Activated CD4-positive, alpha-beta memory T cell treated with anti-CD3 and anti-CD28 coated beads, Interleukin-2, amount 10 ng/mL, durations not matched to agents 7 days and 5 days (primary cell): ENCODE measurements at regions not wholly inside any gene's neighbourhood (a gene's known extent, or its start where the extent isn't known, plus 50 kb on each side); places are given as distances from the start of the nearest gene placed in this dataset.

Source experiments
- CTCF ChIA-PET: fragments of 350-600 bp; sonication (Branson Sonifier 250); formaldehyde crosslinking; loops from one replicate; lab custom pipeline; 2021; ENCODE audit warnings: antibody characterized with exemption, inconsistent platforms; lab: Charles Lee
- POLR2A ChIA-PET: fragments of 350-600 bp; sonication (Branson Sonifier 250); formaldehyde crosslinking; loops from one replicate; lab custom pipeline; 2021; ENCODE audit warnings: antibody characterized with exemption; lab: Charles Lee
- DNase-seq: peaks from one replicate; pipeline ENCODE4 v3.0.0-alpha.2; 2020
- H3K27ac Mint-ChIP-seq: one replicate; pipeline ENCODE4 v1.8.0; 2021; ENCODE audit warnings: mild to moderate bottlenecking, mixed read lengths
- H3K27me3 Mint-ChIP-seq: one replicate; pipeline ENCODE4 v1.8.0; 2021; ENCODE audit warnings: mixed read lengths
- H3K36me3 Mint-ChIP-seq: one replicate; pipeline ENCODE4 v1.8.0; 2021; ENCODE audit warnings: low read depth, mixed read lengths
- H3K4me1 Mint-ChIP-seq: one replicate; pipeline ENCODE4 v1.8.0; 2021; ENCODE audit warnings: mixed read lengths
- H3K4me3 Mint-ChIP-seq: one replicate; pipeline ENCODE4 v1.8.0; 2021; ENCODE audit warnings: mild to moderate bottlenecking, mixed read lengths
- H3K9me3 Mint-ChIP-seq: one replicate; pipeline ENCODE4 v1.8.0; 2021; ENCODE audit warnings: mixed read lengths

DNA sequence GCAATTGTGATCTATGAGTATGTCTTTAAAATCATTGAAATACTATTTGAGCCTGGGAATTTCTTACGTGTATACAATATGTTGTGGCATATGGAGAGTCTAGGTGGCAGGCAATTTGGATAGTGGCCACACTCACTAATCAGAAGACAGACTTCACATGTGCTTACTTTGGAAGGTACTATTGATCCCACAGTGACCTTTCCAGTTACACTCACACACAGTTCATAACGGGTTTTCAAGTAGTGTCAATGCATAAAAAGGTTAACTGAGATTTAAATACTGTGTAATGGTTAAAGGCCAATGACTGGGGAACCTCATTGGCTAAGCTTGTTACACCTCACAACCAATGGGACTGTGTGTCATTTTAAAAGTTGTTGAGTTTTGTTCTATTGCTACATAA, 783.2 kb downstream of the RPA4 start:
- CTCF ChIA-PET = no interaction called here

DNA sequence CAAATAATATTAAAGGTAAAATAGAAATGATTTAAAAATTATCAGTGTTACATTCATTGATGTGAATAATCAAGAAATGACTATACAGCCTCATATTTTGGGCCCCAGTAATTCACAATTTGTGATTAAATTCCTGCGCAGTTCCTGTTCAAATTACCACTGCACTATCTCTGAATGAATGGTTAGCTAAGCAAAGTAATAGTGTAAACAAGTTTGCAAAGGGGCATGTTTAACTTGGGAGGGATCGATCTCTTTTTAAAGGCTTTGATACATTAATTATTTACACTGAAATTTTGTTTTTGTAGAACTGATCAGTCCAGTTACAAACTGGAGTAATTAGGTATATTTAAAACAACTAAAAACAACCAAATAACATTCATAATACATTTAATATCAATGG, 784.4 kb downstream of the RPA4 start:
- H3K27ac Mint-ChIP-seq = no peak overlapping the region
- no peaks in the 10 kb centered on the region for H3K27me3 Mint-ChIP-seq
- H3K36me3 Mint-ChIP-seq = no peaks in the 10 kb centered on the region
- H3K4me1 Mint-ChIP-seq = no peaks in the 10 kb centered on the region
- CTCF ChIA-PET = no interaction called here
- H3K9me3 Mint-ChIP-seq = no peaks in the 10 kb centered on the region
- no peak for DNase-seq
- no peak overlapping the region for H3K4me3 Mint-ChIP-seq
- POLR2A ChIA-PET = no interaction called here

More for the DNA sequence above, 783.2 kb downstream of the RPA4 start:
- POLR2A ChIA-PET = no interaction called here
- no peak for DNase-seq
- no peak overlapping the region for H3K4me3 Mint-ChIP-seq
- no peaks in the 10 kb centered on the region for H3K9me3 Mint-ChIP-seq
- no peaks in the 10 kb centered on the region for H3K4me1 Mint-ChIP-seq
- H3K27me3 Mint-ChIP-seq = no peaks in the 10 kb centered on the region
- no peak overlapping the region for H3K27ac Mint-ChIP-seq
- no peaks in the 10 kb centered on the region for H3K36me3 Mint-ChIP-seq

DNA sequence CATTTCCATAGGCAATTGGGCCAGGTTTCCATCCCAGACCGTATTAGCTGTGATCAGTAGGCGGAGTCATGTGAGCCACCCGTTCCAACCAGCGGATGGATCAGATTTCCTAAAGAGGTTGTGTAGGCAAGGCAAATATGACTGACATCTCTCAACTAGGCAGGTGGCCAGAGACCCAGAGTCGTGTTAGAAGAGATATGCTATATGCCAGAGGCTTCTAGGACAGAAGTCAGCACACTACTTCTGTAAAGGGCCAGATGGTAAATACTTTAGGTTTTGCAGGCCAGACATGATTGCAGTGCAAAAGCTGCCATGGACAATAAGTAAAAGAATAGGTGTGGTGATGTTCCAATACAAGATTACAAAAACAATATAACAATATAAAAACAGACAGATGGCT, 788.4 kb downstream of the RPA4 start:
- Mint-ChIP-seq H3K27ac (no peak overlapping the region), H3K9me3 (no peaks in the 10 kb centered on the region), H3K36me3 (no peaks in the 10 kb centered on the region), H3K4me3 (no peak overlapping the region), H3K4me1 (no peaks in the 10 kb centered on the region), H3K27me3 (peaks cover 2% of the 10 kb centered on the region)
- ChIA-PET POLR2A (no interaction called here), CTCF (no interaction called here)
- no peak for DNase-seq

DNA sequence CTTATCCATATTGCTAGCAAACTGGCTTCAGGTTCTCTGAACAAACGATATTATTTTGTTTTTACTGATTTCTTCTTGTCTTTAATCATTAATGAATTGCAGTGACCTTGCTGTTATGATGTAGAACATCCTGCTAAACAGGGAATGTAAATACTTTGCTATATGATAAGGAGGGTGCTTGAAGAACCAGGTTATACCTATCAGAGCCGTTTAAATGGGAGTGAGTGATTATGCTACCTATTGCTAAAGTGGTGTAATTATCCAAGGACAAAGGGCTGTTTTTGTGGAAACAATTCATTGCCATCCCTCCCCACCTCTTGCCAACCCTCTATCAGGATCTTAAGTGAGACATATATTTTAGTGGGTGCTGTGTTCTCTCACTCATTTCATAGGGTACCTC, 788.9 kb downstream of the RPA4 start:
- Mint-ChIP-seq H3K36me3 (no peaks in the 10 kb centered on the region), H3K4me3 (no peak overlapping the region), H3K9me3 (no peaks in the 10 kb centered on the region), H3K27ac (no peak overlapping the region), H3K27me3 (peaks cover 2% of the 10 kb centered on the region), H3K4me1 (no peaks in the 10 kb centered on the region)
- POLR2A ChIA-PET = no interaction called here
- CTCF ChIA-PET = no interaction called here
- DNase-seq = no peak

DNA sequence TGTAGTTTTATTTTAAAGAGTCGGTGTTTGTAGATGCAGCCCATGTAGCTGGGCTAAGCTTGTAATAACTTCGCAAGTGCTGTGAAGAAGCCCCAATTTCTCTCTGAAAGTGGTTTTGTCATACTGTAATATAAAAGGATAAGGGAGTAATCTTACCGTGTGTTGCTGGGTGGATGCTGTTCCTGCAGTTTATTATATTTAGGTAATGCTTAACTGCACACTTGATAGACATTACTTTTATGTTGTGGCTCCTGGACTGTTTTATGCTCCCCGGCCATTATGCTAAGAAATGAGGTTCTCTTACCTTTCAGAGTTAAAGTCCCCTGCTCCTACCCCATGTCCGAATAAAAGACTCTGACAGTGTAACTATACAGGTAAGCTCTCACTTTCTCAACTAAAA, 789.4 kb downstream of the RPA4 start:
- no peaks in the 10 kb centered on the region for H3K4me1 Mint-ChIP-seq
- peaks cover 2% of the 10 kb centered on the region for H3K27me3 Mint-ChIP-seq
- H3K9me3 Mint-ChIP-seq = no peaks in the 10 kb centered on the region
- no peak overlapping the region for H3K27ac Mint-ChIP-seq
- no peaks in the 10 kb centered on the region for H3K36me3 Mint-ChIP-seq
- no peak for DNase-seq
- POLR2A ChIA-PET = no interaction called here
- no peak overlapping the region for H3K4me3 Mint-ChIP-seq
- CTCF ChIA-PET = no interaction called here

DNA sequence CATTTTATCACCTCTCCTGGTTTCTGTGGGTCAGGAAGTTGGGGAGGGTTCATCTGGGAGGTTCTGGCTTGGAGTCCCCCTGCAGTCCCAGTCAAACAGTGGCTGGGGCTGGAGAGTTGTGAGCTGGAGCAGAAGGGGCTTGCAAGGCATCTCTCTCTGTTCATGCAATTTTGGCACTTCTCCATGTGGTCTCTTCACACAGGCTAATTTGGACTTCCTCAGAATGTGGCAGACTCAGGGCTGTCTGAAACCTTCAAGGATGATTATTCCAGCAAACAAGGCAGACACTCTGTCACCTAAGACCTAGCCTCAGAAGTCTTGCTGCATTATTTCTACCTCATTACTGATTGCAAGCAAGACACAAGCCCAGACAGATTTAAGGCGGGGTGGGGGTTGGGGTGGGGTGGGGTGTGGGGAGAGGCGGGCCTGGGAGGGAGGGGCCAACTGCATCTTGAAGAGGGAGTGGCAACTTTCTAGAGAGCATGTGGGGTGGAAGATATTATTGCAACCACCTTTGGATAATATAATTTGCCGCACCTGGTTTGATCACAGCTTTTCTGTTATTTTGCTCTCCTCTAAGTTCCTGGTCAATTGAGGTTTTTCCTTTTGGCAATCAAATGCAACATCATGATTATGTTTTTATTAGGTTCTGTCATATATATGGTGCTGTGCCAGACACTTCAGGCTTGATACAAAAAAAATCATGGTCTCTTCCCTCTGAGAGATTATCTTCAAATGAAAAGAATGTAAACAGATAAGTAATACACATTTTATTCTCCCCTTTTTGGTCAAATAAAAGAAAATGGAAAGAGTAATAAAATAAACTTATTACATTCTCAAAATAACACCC, 799.5 kb downstream of the RPA4 start:
- H3K36me3 Mint-ChIP-seq = no peaks in the 10 kb centered on the region

DNA sequence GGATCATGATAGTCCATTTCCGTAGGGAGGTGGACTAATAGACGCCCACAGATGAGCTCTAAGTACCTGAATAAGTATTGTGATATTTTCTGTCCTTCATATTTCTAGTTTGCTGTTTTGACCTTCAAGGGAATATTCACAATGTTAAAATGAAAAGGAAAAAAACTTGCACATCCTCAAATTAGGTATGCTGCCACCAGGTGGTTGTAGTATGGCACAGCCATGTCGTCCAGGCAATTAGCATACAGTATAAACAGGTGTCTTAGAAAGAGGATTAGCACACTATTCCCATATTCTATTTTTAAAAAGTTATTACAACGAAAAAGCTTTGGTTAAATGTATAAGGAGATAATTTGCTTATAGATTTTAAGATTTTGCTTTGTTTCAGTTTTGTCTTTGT, 802.0 kb downstream of the RPA4 start:
- H3K4me3 Mint-ChIP-seq = no peak overlapping the region
- H3K36me3 Mint-ChIP-seq = no peaks in the 10 kb centered on the region
- H3K27me3 Mint-ChIP-seq = no peaks in the 10 kb centered on the region
- CTCF ChIA-PET = interaction anchor here (1.2 kb wide), 1 partner anchor 658 kb away, joined by 3 read pairs; no protein-coding TSS in a partner anchor
- no peak overlapping the region for H3K27ac Mint-ChIP-seq
- DNase-seq = peak; percentile 16
- POLR2A ChIA-PET = no interaction called here
- no peaks in the 10 kb centered on the region for H3K9me3 Mint-ChIP-seq
- H3K4me1 Mint-ChIP-seq = no peaks in the 10 kb centered on the region

More for the DNA sequence above, 799.5 kb downstream of the RPA4 start:
- ChIA-PET POLR2A (no interaction called here), CTCF (interaction anchor here (0.9 kb wide), 1 partner anchor 19 kb away, joined by 3 read pairs; no protein-coding TSS in a partner anchor)
- no peak overlapping the region for H3K4me3 Mint-ChIP-seq
- no peak for DNase-seq
- H3K27me3 Mint-ChIP-seq = peaks cover 2% of the 10 kb centered on the region
- no peak overlapping the region for H3K27ac Mint-ChIP-seq
- H3K9me3 Mint-ChIP-seq = no peaks in the 10 kb centered on the region
- no peaks in the 10 kb centered on the region for H3K4me1 Mint-ChIP-seq

DNA sequence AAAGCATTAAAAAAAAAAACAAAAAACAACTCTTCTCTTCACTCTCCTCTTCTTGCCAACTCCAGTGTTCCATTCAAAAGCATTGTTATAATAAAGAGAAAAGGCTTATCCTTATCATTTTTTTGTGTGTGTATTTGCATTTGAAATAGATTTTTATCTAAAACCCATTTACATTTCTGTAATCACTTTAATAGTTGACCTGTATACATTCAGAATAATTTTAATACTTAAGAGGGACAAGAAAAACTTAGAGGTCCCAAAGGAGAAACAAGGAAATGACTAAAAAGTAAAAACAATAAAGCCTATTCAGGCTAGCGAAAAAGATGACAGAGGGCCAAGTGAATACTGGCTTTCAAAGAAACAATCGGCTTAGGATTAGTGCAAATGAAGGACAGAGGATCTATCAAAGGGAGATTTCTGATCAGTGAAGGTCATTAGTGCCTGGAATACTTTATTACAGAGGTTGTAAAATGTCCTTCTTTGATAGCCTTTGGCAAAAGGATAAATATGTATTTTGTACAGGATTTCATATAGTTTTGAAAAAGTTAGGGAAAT, 808.3 kb downstream of the RPA4 start:
- no peaks in the 10 kb centered on the region for H3K4me1 Mint-ChIP-seq
- CTCF ChIA-PET = no interaction called here
- H3K27me3 Mint-ChIP-seq = no peaks in the 10 kb centered on the region
- H3K4me3 Mint-ChIP-seq = no peak overlapping the region
- no peaks in the 10 kb centered on the region for H3K36me3 Mint-ChIP-seq
- no peaks in the 10 kb centered on the region for H3K9me3 Mint-ChIP-seq
- POLR2A ChIA-PET = no interaction called here
- H3K27ac Mint-ChIP-seq = no peak overlapping the region
- no peak for DNase-seq

DNA sequence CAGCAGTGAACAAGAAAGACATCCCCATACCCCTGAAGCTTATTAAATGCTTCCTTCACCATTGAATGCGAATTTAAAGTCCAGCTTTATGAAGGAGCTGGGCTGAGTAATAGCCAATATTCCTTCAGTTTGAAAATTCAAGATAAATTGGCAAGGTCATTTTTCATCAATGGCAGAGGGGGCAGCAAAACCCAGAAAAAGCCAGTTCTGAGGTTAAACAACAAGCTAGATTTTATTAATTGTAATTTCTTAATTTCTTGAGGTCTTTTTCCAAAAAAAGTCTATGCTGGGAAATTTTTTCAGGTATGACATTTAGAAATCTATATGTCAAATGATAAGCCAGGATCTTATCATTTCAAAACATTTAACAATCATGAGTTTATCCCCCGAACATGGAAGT, 808.9 kb downstream of the RPA4 start:
- Mint-ChIP-seq H3K36me3 (no peaks in the 10 kb centered on the region), H3K9me3 (no peaks in the 10 kb centered on the region), H3K27me3 (no peaks in the 10 kb centered on the region), H3K4me1 (no peaks in the 10 kb centered on the region), H3K27ac (no peak overlapping the region), H3K4me3 (no peak overlapping the region)
- no peak for DNase-seq
- POLR2A ChIA-PET = no interaction called here
- CTCF ChIA-PET = no interaction called here

DNA sequence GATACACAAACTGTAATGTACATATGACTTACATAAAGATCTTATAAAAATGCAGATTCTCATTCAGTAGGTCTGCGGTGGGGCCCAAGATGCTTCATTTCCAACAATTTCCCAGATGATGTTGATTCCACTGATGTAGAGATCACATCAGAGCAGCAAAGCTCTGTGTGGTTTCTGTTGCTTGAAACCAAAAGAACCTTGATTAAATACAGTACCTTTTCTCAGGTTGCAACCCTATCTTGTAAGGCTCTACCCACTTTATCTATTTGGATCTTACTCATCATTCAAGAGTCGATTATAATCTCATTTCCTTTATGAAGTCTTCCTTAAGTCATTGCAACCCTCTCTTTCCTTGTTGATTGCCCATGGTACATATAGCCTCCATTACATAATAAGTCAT, 816.8 kb downstream of the RPA4 start:
- CTCF ChIA-PET = no interaction called here
- DNase-seq = no peak
- Mint-ChIP-seq H3K4me3 (no peak overlapping the region), H3K36me3 (no peaks in the 10 kb centered on the region), H3K27me3 (no peaks in the 10 kb centered on the region), H3K4me1 (peaks cover 4% of the 10 kb centered on the region), H3K27ac (no peak overlapping the region), H3K9me3 (no peaks in the 10 kb centered on the region)
- POLR2A ChIA-PET = no interaction called here

DNA sequence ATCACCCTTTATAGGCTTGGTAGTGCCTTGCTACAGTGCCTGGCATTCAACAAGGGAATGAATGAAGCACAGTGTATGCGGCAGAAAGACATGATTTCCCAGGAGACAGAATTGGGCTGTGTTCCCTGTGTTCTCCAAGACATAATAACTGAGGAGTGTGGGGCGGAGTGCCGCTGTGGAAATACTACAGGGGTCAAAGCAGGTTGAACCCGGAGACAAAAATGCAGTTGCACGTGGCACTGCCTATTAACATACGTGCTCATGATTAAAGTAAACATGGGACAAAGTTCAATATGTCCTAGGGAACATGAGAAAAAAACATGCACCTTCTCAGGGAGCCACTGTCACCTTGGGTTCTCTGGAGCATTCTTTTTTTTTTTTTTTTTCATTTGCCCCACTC, 820.8 kb downstream of the RPA4 start:
- no peaks in the 10 kb centered on the region for H3K36me3 Mint-ChIP-seq
- H3K4me1 Mint-ChIP-seq = peaks cover 4% of the 10 kb centered on the region

DNA sequence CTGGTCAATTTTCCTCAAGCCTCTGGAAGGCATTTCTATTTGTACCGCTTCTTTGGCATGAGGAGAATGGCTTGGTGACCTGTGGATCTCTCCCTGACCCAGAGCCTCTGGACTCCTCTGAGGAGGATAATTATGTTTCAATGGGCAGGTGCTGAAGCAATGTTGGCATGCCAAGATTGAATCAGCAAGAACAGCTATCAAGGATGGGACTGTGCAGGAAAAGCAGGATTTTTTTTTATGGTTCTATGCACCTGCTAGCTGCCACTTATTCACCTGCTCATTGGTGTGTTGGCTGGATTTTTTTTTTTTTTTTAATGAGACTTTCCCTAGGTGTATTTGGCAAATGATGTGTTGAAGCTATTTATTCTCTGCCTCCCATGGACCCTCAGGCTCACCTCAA, 821.2 kb downstream of the RPA4 start:
- Mint-ChIP-seq H3K9me3 (no peaks in the 10 kb centered on the region), H3K4me1 (peaks cover 4% of the 10 kb centered on the region), H3K36me3 (no peaks in the 10 kb centered on the region), H3K27me3 (no peaks in the 10 kb centered on the region), H3K4me3 (no peak overlapping the region), H3K27ac (no peak overlapping the region)
- CTCF ChIA-PET = no interaction called here
- POLR2A ChIA-PET = no interaction called here
- no peak for DNase-seq

More for the DNA sequence above, 820.8 kb downstream of the RPA4 start:
- Mint-ChIP-seq H3K9me3 (no peaks in the 10 kb centered on the region), H3K27ac (no peak overlapping the region), H3K4me3 (no peak overlapping the region), H3K27me3 (no peaks in the 10 kb centered on the region)
- POLR2A ChIA-PET = no interaction called here
- DNase-seq = no peak
- CTCF ChIA-PET = no interaction called here

DNA sequence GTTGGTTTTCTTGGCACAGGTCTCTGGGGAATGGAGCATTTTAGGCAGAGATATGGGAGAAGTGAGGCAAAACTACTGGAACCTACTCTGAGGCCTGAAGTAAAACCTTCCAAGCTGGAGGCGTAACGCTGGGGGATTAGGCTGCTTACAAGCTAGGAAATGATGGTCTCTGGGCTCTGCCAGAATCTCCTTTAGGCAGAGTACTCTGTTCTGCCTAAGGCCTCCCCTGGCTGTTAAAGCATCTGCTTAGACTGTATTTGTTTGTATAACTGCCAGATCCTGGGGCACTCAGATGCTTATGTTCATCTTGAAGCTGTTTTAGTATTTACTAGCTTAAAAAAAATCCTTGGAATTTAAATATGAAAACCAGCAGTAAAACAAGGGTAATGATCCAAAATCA, 822.2 kb downstream of the RPA4 start:
- H3K27me3 Mint-ChIP-seq = no peaks in the 10 kb centered on the region
- no peaks in the 10 kb centered on the region for H3K4me1 Mint-ChIP-seq
- POLR2A ChIA-PET = no interaction called here

DNA sequence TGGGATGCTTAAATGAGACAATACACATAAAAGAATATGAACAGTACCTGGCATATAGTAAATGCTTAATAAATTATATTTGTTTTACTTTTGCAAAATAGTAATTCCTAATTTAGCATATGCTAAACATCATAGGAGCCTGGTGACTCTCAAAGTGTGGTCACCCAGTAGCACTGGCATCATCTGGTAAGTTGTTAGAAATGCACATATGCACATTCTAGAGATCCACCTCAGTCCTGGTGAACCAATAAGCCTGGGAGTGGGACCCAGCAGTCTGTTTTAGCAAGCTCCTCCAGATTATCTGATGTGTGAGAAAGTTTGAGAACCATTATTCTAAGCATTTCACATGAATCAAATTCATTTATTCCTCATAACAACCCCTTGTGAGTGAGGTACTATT, 830.4 kb downstream of the RPA4 start:
- Mint-ChIP-seq H3K27me3 (no peaks in the 10 kb centered on the region), H3K36me3 (no peaks in the 10 kb centered on the region), H3K9me3 (no peaks in the 10 kb centered on the region), H3K4me3 (no peak overlapping the region), H3K27ac (no peak overlapping the region), H3K4me1 (no peaks in the 10 kb centered on the region)
- no peak for DNase-seq
- POLR2A ChIA-PET = no interaction called here
- CTCF ChIA-PET = no interaction called here

More for the DNA sequence above, 822.2 kb downstream of the RPA4 start:
- no peak overlapping the region for H3K27ac Mint-ChIP-seq
- CTCF ChIA-PET = no interaction called here
- no peak for DNase-seq
- no peaks in the 10 kb centered on the region for H3K36me3 Mint-ChIP-seq
- no peaks in the 10 kb centered on the region for H3K9me3 Mint-ChIP-seq
- no peak overlapping the region for H3K4me3 Mint-ChIP-seq
